OCI-LY7 (cell line): ENCODE measurements at regions not wholly inside any gene's neighbourhood (a gene's known extent, or its start where the extent isn't known, plus 50 kb on each side); places are given as distances from the start of the nearest gene placed in this dataset.

Experiments
- CTCF ChIP-seq: fragments of 200-600 bp; sonication (generic); conservative IDR thresholded peaks from 2 replicates; pipeline ENCODE4 v1.5.1; 2014; ENCODE audit warnings: mild to moderate bottlenecking, antibody characterized with exemption, low read length, moderate library complexity, mixed read lengths
- EZH2phosphoT487 ChIP-seq: fragments of 200-600 bp; sonication (generic); IDR thresholded peaks from 2 replicates; pipeline ENCODE4 v1.6.1; 2018; ENCODE audit warnings: low read depth, borderline replicate concordance, mild to moderate bottlenecking, mixed run types, antibody characterized with exemption, low read length, moderate library complexity, mixed read lengths

- TF ChIP-seq CTCF (no peak), EZH2phosphoT487 (no peak)
These were observed 133.5 kb downstream of the C3orf38 start for GRCh38 chr3:88283242-88283592.
